SK-N-SH treated with all-trans-retinoic acid at 6 μM for 48 hours (cell line): ENCODE measurements at regions not wholly inside any gene's neighbourhood (a gene's known extent, or its start where the extent isn't known, plus 50 kb on each side); places are given as distances from the start of the nearest gene placed in this dataset.
"Not testable (repeated sequence)": the region's sequence is repeated elsewhere in the genome, so short reads cannot be mapped to it uniquely, and the experiment has no call there.

Experiments used
- ARNTL ChIP-seq: fragments of 450-650 bp; formaldehyde crosslinking; IDR thresholded peaks from 2 replicates; pipeline ENCODE4 v1.5.0; 2020; ENCODE audit warnings: low read depth, mild to moderate bottlenecking, moderate library complexity, borderline replicate concordance
- ISL1 ChIP-seq: fragments of 250-450 bp; sonication (Bioruptor Pico); IDR thresholded peaks from 2 replicates; pipeline ENCODE4 v2.1.2; 2022; ENCODE audit warnings: mild to moderate bottlenecking, moderate library complexity
- OSR1 ChIP-seq: fragments of 250-450 bp; sonication (Bioruptor Pico); IDR thresholded peaks from 2 replicates; pipeline ENCODE4 v1.8.0; 2022; ENCODE audit warnings: moderate library complexity, mild to moderate bottlenecking, inconsistent platforms
- PPARA ChIP-seq: fragments of 250-450 bp; sonication (Bioruptor Pico); IDR thresholded peaks from 2 replicates; pipeline ENCODE4 v1.5.0; 2020; ENCODE audit warnings: mild to moderate bottlenecking, borderline replicate concordance
- RARB ChIP-seq: fragments of 250-450 bp; sonication (Bioruptor Pico); IDR thresholded peaks from 2 replicates; pipeline ENCODE4 v1.8.0; 2021; ENCODE audit warnings: mild to moderate bottlenecking, moderate library complexity
- TOX ChIP-seq: fragments of 250-450 bp; sonication (Bioruptor Pico); IDR thresholded peaks from 2 replicates; pipeline ENCODE4 v1.8.0; 2021; ENCODE audit warnings: mild to moderate bottlenecking, moderate library complexity, borderline replicate concordance
- ZNF8 ChIP-seq: fragments of 450-650 bp; formaldehyde crosslinking; IDR thresholded peaks from 2 replicates; pipeline ENCODE4 v1.5.0; 2020; ENCODE audit warnings: mild to moderate bottlenecking, moderate library complexity
- TF ChIP-seq, protein P1 (sequence below): fragments of 250-450 bp; sonication (Bioruptor Pico); IDR thresholded peaks from 2 replicates; pipeline ENCODE4 v1.5.1; 2021; ENCODE audit warnings: mild to moderate bottlenecking, moderate library complexity
- TF ChIP-seq, protein P2 (sequence below): fragments of 250-450 bp; sonication (Bioruptor Pico); IDR thresholded peaks from 2 replicates; pipeline ENCODE4 v1.8.0; 2020; ENCODE audit warnings: mild to moderate bottlenecking, moderate library complexity, borderline replicate concordance
- TF ChIP-seq, protein P3 (sequence below): fragments of 250-450 bp; sonication (Bioruptor Pico); IDR thresholded peaks from 2 replicates; pipeline ENCODE4 v1.5.0; 2020; ENCODE audit warnings: mild to moderate bottlenecking, moderate library complexity
- TF ChIP-seq, protein P4 (sequence below): fragments of 250-450 bp; sonication (Bioruptor Pico); IDR thresholded peaks from 2 replicates; pipeline ENCODE4 v1.5.1; 2020; ENCODE audit warnings: low read depth, mild to moderate bottlenecking, moderate library complexity

DNA sequence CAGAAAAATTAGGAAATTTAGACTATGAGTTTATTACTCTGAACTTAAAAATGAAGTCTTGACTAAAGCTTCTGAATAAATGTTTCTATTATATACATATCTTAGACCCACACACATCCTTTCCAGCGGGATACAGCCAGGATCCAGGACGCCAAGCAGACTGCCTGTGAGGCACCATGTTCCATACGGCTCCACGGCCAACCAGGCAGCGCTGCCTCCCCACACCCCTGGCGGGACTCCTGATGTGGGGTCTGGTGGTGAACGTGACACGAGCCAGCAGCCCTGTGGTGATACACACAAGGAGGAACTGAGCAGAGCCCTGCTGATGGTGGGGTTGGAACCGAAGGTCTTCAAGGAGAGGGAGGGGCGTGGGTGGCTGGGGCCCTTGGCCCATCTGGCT, 59.8 kb upstream of the TNK2 start:
- TF ChIP-seq TOX (CRISPR knock-in tag); ISL1 (CRISPR knock-in tag); ZNF8 (CRISPR knock-in tag); ARNTL; RARB (CRISPR knock-in tag); PPARA (CRISPR knock-in tag); OSR1 (CRISPR knock-in tag): not testable (repeated sequence)
- TF ChIP-seq, protein P1, sequence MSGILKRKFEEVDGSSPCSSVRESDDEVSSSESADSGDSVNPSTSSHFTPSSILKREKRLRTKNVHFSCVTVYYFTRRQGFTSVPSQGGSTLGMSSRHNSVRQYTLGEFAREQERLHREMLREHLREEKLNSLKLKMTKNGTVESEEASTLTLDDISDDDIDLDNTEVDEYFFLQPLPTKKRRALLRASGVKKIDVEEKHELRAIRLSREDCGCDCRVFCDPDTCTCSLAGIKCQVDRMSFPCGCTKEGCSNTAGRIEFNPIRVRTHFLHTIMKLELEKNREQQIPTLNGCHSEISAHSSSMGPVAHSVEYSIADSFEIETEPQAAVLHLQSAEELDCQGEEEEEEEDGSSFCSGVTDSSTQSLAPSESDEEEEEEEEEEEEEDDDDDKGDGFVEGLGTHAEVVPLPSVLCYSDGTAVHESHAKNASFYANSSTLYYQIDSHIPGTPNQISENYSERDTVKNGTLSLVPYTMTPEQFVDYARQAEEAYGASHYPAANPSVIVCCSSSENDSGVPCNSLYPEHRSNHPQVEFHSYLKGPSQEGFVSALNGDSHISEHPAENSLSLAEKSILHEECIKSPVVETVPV (CRISPR knock-in tag): not testable (repeated sequence)
- TF ChIP-seq, protein P2, sequence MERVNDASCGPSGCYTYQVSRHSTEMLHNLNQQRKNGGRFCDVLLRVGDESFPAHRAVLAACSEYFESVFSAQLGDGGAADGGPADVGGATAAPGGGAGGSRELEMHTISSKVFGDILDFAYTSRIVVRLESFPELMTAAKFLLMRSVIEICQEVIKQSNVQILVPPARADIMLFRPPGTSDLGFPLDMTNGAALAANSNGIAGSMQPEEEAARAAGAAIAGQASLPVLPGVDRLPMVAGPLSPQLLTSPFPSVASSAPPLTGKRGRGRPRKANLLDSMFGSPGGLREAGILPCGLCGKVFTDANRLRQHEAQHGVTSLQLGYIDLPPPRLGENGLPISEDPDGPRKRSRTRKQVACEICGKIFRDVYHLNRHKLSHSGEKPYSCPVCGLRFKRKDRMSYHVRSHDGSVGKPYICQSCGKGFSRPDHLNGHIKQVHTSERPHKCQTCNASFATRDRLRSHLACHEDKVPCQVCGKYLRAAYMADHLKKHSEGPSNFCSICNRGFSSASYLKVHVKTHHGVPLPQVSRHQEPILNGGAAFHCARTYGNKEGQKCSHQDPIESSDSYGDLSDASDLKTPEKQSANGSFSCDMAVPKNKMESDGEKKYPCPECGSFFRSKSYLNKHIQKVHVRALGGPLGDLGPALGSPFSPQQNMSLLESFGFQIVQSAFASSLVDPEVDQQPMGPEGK (CRISPR knock-in tag): not testable (repeated sequence)
- TF ChIP-seq, protein P3, sequence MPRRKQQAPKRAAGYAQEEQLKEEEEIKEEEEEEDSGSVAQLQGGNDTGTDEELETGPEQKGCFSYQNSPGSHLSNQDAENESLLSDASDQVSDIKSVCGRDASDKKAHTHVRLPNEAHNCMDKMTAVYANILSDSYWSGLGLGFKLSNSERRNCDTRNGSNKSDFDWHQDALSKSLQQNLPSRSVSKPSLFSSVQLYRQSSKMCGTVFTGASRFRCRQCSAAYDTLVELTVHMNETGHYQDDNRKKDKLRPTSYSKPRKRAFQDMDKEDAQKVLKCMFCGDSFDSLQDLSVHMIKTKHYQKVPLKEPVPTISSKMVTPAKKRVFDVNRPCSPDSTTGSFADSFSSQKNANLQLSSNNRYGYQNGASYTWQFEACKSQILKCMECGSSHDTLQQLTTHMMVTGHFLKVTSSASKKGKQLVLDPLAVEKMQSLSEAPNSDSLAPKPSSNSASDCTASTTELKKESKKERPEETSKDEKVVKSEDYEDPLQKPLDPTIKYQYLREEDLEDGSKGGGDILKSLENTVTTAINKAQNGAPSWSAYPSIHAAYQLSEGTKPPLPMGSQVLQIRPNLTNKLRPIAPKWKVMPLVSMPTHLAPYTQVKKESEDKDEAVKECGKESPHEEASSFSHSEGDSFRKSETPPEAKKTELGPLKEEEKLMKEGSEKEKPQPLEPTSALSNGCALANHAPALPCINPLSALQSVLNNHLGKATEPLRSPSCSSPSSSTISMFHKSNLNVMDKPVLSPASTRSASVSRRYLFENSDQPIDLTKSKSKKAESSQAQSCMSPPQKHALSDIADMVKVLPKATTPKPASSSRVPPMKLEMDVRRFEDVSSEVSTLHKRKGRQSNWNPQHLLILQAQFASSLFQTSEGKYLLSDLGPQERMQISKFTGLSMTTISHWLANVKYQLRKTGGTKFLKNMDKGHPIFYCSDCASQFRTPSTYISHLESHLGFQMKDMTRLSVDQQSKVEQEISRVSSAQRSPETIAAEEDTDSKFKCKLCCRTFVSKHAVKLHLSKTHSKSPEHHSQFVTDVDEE (CRISPR knock-in tag): not testable (repeated sequence)
- TF ChIP-seq, protein P4, sequence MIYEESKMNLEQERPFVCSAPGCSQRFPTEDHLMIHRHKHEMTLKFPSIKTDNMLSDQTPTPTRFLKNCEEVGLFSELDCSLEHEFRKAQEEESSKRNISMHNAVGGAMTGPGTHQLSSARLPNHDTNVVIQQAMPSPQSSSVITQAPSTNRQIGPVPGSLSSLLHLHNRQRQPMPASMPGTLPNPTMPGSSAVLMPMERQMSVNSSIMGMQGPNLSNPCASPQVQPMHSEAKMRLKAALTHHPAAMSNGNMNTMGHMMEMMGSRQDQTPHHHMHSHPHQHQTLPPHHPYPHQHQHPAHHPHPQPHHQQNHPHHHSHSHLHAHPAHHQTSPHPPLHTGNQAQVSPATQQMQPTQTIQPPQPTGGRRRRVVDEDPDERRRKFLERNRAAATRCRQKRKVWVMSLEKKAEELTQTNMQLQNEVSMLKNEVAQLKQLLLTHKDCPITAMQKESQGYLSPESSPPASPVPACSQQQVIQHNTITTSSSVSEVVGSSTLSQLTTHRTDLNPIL (CRISPR knock-in tag): not testable (repeated sequence)
